ENCODE measurements at regions not wholly inside any gene's neighbourhood (a gene's known extent, or its start where the extent isn't known, plus 50 kb on each side); places are given as distances from the start of the nearest gene placed in this dataset.
"Not testable (repeated sequence)": the region's sequence is repeated elsewhere in the genome, so short reads cannot be mapped to it uniquely, and the experiment has no call there.

GRCh38 chr3:5476403-5476802 lies 288.9 kb downstream of the EDEM1 start:
- no peak for DNase-seq

- DNase-seq: peak; percentile 60 to 73 (median 71)
These were observed 291.8 kb downstream of the EDEM1 start for GRCh38 chr3:5479229-5479799.

GRCh38 chr3:5480190-5480589 lies 292.7 kb downstream of the EDEM1 start:
- DNase-seq: no peak

- DNase-seq: no peak
These were observed 297.9 kb downstream of the EDEM1 start for GRCh38 chr3:5485427-5485826.

- no peak for DNase-seq
These were observed 301.3 kb downstream of the EDEM1 start for GRCh38 chr3:5488771-5489170.

GRCh38 chr3:5489536-5489935 lies 302.0 kb downstream of the EDEM1 start:
- DNase-seq: peak in 2 of 4 experiments; percentile 13 to 30

DNA sequence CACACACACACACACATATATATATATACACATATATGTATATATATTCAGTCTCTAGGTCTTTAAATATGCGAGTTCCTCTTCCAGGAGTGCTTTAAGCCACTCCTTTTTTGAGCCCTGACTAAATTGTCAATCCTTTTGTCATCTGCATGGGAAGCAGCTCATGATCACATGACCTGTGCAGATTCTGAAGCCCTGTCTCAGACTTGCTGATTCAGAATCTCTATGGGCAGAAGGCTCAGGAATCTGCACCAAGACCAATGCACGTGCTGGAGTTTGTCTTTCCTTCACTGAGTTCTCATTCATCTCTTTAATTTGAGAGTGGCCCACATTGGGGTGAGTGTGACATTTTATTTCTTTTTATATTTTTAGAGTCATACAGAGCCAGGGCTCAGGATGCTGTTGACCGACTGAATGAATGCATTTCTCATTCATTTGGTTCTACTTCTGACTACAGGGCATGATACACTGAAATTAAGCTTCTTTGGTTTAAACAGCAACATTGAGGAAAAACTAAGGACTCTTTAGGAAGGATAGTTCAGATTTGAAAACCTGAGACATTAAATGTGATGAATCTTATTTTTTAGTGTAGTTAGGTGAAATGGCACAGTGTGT lies 307.5 kb downstream of the EDEM1 start:
- DNase-seq: peak; percentile 52 to 82 (median 76)

DNA sequence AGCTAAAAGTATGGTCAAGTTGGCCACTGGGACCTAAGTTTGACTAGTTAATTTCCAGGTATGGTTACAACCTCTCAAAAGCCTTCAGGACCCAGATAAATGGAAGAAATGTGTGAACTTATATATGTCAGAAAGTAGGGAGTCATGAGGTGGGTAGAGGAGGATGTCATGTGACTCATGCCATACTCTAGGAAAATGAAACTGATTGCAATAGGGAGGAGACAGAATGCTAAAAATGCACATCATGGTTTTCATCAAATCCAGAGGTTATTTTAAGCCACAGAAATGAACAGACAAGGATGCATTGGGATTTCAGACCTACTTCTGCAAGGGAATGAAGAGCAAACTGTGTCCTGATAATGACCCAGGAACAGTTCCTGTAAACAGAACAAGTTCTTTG lies 310.0 kb downstream of the EDEM1 start:
- peak in 2 of 4 experiments; percentile 8 to 18 for DNase-seq

DNA sequence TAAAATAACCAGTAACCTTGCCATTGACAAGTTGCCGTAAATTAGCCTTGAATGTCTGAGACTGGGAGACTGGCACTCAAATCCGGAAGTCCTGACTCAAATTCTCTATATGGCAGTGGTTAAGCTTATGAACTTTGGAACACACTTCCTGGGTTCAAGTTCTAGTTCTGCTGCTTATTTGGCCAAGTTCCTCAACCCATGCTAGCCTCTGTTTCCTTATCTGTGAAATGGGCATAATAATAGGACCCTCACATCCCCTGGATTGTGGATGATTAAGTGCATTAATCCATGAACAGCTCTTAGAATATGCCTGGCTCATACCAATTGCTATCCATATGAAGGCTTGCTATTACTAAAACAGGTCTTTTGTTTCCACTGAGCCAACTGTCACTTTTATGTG lies 311.5 kb downstream of the EDEM1 start:
- DNase-seq: no peak

- DNase-seq: no peak
These were observed 311.9 kb downstream of the EDEM1 start for GRCh38 chr3:5499404-5499803.

DNA sequence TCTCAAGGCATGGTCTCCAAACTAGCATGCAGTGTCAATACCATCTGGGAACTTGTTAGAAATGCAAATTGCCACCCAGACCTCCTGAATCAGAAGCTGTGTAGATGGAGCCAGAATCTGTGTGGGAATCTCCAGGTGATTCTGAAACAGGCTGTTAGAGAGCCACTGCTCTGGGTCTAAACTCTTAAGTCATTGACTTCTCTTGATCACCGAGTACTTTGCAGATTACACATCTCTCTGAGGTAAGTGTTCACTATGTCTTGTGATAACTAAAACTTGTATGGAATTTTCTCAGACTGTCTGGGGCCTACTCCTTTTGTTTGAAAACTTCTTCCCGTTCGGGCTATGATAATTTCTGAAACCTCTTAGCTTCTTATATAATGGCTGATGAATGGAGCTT lies 315.6 kb downstream of the EDEM1 start:
- no peak for DNase-seq

- DNase-seq: peak in 1 of 4 experiments; percentile 25
These were observed 316.6 kb downstream of the EDEM1 start for GRCh38 chr3:5504135-5504534.

- DNase-seq: no peak
These were observed 317.7 kb downstream of the EDEM1 start for GRCh38 chr3:5505163-5505562.

DNA sequence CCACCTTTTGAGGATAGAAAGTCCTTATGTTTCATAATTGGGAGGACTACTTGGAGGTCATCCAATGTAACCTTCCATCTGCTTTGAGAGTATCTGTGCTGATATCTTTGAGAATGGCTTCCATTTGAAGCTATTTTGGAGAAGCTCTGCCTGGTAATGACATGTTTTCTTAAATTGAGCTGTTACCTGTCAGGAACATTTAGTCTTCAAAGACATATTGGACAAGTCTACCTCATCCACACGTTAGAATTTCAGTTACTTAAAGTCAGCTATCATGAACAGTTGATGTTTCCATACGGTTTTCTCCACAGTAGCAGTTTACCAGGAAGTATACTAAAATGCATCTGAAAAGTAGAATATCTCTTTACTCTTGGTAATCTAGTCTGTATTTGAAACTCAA lies 318.5 kb downstream of the EDEM1 start:
- no peak for DNase-seq

DNA sequence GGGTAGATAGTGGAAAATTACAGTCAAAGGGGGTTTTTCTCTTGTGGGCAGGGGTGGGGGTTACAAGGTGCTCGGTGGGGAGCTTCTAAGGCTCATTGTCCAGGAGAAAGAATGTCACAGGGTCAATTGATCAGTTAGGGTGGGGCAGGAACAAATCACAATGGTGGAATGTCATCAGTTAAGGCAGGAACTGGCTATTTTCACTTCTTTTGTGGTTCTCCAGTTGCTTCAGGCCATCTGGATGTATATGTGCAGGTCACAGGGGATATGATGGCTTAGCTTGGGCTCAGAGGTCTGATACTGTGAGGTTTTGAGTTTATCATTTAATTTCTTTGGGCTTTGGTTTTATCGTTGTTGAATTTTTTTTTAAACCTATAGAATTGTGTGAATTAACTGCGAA lies 321.4 kb downstream of the EDEM1 start:
- DNase-seq: not testable (repeated sequence)

- no peak for DNase-seq
These were observed 322.8 kb downstream of the EDEM1 start for GRCh38 chr3:5510300-5510699.

- no peak for DNase-seq
These were observed 330.4 kb downstream of the EDEM1 start for GRCh38 chr3:5517921-5518320.

DNA sequence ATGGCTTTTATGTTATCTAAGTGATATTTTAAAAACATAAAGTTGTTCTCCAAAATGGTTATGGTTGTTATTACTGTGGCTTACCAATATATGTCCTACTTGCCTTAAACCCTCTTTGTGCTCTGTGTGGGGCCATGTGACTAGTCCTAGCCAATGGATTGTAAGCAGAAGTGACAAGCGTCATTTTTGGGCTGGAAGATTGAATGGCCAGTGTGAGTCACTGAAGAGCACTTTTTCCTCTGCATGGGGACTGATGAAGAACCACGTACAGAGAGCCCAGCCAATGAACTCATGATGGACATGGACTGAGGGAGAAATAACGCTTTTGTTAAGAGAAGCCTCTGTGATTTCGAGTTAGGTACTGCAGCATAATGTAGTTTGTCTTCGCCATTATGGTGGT lies 332.7 kb downstream of the EDEM1 start:
- DNase-seq: no peak

DNA sequence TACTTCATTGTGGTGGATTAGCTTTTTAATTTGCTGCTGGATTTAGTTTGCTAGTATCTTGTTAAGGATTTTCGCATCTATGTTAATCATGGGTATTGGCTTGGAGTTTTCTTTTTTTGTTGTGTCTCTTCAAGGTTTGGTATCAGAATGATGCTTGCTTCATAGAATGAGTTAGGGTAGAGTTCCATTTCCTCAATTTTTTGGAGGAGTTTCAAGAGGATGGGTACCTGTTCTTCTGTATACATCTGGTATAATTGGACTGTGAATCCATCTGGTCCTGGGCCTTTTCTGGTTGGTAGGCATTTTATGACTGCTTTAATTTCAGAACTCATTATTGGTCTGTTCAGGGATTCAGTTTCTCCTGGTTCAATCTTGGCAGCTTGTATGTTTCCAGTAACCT lies 335.6 kb downstream of the EDEM1 start:
- no peak for DNase-seq

- no peak for DNase-seq
These were observed 343.5 kb downstream of the EDEM1 start for GRCh38 chr3:5531039-5531438.

- no peak for DNase-seq
These were observed 344.3 kb downstream of the EDEM1 start for GRCh38 chr3:5531741-5532290.

- no peak for DNase-seq
These were observed 353.0 kb downstream of the EDEM1 start for GRCh38 chr3:5540532-5540931.

- DNase-seq: no peak
These were observed 355.0 kb downstream of the EDEM1 start for GRCh38 chr3:5542472-5542871.

- DNase-seq: no peak
These were observed 355.5 kb downstream of the EDEM1 start for GRCh38 chr3:5543047-5543446.

- no peak for DNase-seq
These were observed 358.2 kb downstream of the EDEM1 start for GRCh38 chr3:5545719-5546118.
